ENCODE measurements at regions not wholly inside any gene's neighbourhood (a gene's known extent, or its start where the extent isn't known, plus 50 kb on each side); places are given as distances from the start of the nearest gene placed in this dataset.

DNA sequence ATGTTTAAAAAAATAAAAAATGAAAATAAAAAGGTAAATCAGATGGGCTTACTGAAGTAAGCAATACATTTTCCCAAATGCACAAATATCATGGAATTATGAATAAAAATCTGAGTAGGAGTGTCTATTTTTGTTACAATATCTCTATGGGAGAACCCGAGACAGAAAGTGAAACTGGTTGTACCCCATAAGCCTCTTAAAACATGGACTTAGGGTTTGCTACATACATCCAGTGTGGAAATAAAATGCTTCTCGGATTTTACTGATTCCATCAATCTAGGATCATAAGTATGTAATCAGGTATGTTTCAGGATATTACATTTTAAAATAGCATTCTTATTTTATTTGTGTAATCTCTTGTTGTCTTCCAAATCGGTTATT is 177.8 kb upstream of the CDIN1 start:
- H3K36me3 ChIP-seq, result no peaks in the 10 kb centered on the region
- no peaks in the 10 kb centered on the region for H3K27me3 ChIP-seq
- no peaks in the 10 kb centered on the region for H3K9me3 ChIP-seq
- no peak overlapping the region for H3K4me3 ChIP-seq
- DNase-seq (ENCODE audit: low spot score), result no peak
- no peaks in the 10 kb centered on the region for H3K4me1 ChIP-seq
- TF ChIP-seq, protein P1, sequence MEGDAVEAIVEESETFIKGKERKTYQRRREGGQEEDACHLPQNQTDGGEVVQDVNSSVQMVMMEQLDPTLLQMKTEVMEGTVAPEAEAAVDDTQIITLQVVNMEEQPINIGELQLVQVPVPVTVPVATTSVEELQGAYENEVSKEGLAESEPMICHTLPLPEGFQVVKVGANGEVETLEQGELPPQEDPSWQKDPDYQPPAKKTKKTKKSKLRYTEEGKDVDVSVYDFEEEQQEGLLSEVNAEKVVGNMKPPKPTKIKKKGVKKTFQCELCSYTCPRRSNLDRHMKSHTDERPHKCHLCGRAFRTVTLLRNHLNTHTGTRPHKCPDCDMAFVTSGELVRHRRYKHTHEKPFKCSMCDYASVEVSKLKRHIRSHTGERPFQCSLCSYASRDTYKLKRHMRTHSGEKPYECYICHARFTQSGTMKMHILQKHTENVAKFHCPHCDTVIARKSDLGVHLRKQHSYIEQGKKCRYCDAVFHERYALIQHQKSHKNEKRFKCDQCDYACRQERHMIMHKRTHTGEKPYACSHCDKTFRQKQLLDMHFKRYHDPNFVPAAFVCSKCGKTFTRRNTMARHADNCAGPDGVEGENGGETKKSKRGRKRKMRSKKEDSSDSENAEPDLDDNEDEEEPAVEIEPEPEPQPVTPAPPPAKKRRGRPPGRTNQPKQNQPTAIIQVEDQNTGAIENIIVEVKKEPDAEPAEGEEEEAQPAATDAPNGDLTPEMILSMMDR (IDR thresholded peaks at IDR 0.05), result no peak
- no peak overlapping the region for H3K27ac ChIP-seq

DNA sequence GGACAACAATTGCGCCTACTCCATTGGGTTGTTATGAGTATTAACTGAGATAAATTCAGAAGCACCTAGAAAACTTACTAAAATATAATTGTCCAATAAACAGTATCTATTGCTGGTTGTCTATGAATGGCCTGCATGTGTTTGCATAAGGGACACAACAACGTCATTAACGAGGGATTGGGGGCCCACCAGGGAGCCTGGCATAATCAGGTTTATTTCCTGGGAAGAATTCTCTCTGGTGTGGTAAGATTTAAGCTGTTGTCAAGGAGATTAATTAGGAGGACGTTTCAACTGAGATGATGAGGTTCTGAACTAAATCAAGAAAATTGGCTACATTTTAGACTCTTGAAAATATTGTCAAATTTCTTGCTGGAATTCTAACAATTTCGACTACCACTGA is 176.1 kb upstream of the CDIN1 start:
- H3K4me1 ChIP-seq, result no peaks in the 10 kb centered on the region
- no peak overlapping the region for H3K27ac ChIP-seq
- H3K27me3 ChIP-seq, result no peaks in the 10 kb centered on the region
- no peaks in the 10 kb centered on the region for H3K9me3 ChIP-seq
- H3K4me3 ChIP-seq, result no peak overlapping the region
- DNase-seq (ENCODE audit: low spot score), result no peak
- H3K36me3 ChIP-seq, result no peaks in the 10 kb centered on the region
- TF ChIP-seq, protein P1 (IDR thresholded peaks at IDR 0.05), result no peak

DNA sequence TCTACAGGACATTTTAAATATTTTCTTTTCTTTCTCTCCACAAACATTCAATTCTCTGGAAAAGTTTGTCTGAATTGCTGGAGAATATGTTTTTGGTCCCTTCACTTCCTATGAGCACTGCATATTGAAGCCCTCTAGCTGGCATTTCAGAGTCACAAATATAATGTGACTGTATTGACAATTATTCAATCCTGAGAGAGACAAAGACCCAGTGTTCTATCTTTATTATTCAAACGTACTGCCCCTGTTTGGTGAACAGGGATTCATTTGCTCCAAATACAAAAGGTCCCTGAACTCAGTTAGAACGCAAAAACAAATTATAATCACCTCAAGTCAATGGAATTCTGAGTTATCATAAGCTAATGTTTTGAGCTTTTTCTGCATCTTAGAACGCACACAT is 173.1 kb upstream of the CDIN1 start:
- H3K27me3 ChIP-seq, result no peaks in the 10 kb centered on the region
- TF ChIP-seq, protein P1 (IDR thresholded peaks at IDR 0.05), result no peak

DNA sequence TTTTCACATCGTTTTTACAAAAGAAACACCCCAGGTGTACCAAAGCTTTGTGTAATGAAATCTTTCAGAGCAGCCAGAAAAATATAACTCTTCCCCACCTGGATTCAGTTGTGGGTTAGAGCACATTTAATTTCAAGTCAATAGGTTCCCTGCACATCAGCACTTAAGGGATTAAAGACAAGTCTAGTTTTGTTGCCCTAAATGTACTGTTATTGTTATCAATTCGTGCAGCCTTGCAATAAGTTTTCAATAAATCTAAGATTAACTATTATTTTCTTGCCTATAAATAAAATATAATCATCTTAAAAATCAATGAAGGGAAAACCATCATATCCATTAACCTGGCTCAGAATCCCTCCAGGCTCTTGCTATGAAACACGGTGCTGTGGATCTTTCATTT is 172.5 kb upstream of the CDIN1 start:
- no peak for DNase-seq (ENCODE audit: low spot score)
- Histone ChIP-seq H3K4me1 (no peaks in the 10 kb centered on the region), H3K36me3 (no peaks in the 10 kb centered on the region), H3K4me3 (no peak overlapping the region), H3K27me3 (no peaks in the 10 kb centered on the region), H3K9me3 (no peaks in the 10 kb centered on the region), H3K27ac (no peak overlapping the region)
- TF ChIP-seq, protein P1 (IDR thresholded peaks at IDR 0.05), result no peak

More for the DNA sequence above, 173.1 kb upstream of the CDIN1 start:
- H3K27ac ChIP-seq, result no peak overlapping the region
- no peaks in the 10 kb centered on the region for H3K36me3 ChIP-seq
- H3K4me1 ChIP-seq, result no peaks in the 10 kb centered on the region
- no peak overlapping the region for H3K4me3 ChIP-seq
- DNase-seq (ENCODE audit: low spot score), result no peak
- H3K9me3 ChIP-seq, result no peaks in the 10 kb centered on the region

DNA sequence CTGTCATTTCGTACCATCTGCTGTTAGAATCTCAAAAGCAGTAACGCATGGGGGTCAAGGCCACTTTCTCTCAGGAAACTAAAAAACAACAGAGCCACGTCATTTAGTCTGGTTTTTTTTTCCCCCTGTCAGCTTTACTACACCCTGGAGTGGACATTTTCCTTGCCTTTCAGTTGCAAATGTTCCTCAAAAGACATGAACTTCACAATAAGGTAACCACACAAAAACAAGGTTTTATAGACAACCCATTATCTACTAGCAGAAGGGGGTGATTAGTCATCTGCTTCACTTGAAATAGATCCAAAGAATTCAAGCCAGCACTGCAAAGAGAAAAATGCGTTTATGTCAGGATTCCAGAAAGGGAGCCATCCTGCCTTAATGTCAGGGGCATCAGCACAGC is 171.8 kb upstream of the CDIN1 start:
- no peaks in the 10 kb centered on the region for H3K36me3 ChIP-seq
- H3K4me1 ChIP-seq, result no peaks in the 10 kb centered on the region
- H3K27me3 ChIP-seq, result no peaks in the 10 kb centered on the region
- TF ChIP-seq, protein P1 (IDR thresholded peaks at IDR 0.05), result no peak
- H3K4me3 ChIP-seq, result no peak overlapping the region
- H3K9me3 ChIP-seq, result no peaks in the 10 kb centered on the region
- no peak overlapping the region for H3K27ac ChIP-seq
- no peak for DNase-seq (ENCODE audit: low spot score)

DNA sequence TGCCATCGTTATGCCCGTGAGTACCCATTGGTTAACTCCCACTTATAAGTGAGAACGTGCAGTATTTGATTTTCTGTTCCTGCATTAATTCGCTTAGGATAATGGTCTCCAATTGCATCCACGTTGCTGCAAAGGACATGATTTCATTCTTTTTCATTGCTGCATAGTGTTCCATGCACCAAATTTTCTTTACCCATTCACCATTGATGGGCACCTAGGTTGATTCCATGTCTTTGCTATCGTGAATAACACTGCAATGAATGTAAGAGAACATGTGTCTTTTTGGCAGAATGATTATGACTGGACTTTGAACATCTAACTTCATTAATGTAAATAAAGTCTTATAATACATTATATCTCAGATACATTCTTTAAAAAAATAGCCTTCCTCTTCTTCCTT is 169.6 kb upstream of the CDIN1 start:
- Histone ChIP-seq H3K4me3 (no peak overlapping the region), H3K9me3 (no peaks in the 10 kb centered on the region), H3K36me3 (no peaks in the 10 kb centered on the region), H3K27me3 (no peaks in the 10 kb centered on the region), H3K27ac (no peak overlapping the region), H3K4me1 (no peaks in the 10 kb centered on the region)
- DNase-seq (ENCODE audit: low spot score), result no peak
- TF ChIP-seq, protein P1 (IDR thresholded peaks at IDR 0.05), result no peak

All from right atrium auricular region (tissue), 2 donors.